HG02610 (cell line): ENCODE measurements at regions not wholly inside any gene's neighbourhood (a gene's known extent, or its start where the extent isn't known, plus 50 kb on each side); places are given as distances from the start of the nearest gene placed in this dataset.
"Not testable (repeated sequence)": the region's sequence is repeated elsewhere in the genome, so short reads cannot be mapped to it uniquely, and the experiment has no call there.

Experiments
- ATAC-seq: cut with Tn5 transposase; IDR thresholded peaks from one replicate; pipeline ENCODE4 v1.9.1; 2021; ENCODE audit warnings: mild to moderate bottlenecking, moderate library complexity; ENCODE audit not compliant: unreplicated experiment

GRCh38 chr1:194495434-194495833 lies 1309.0 kb upstream of the B3GALT2 start:
- no peak for ATAC-seq

- no peak for ATAC-seq
These were observed 1300.8 kb upstream of the B3GALT2 start for GRCh38 chr1:194487172-194487571.

DNA sequence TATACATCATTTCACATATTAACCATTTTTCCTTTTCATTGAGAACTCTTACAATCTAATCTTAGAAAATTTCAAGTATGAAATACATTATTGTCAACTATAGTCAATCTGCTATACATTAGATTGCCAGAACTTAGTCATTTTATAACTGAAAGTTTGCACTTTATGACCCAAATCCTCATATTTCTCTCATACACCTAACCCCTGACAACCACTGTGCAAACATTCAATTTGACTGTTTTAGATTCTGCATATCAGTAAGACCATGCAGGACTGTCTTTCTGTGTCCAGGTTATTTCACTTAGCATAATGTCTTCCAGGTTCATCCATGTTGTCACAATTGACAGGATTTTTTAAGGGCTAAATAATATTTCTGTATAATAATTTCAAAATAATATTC lies 1299.0 kb upstream of the B3GALT2 start:
- no peak for ATAC-seq

DNA sequence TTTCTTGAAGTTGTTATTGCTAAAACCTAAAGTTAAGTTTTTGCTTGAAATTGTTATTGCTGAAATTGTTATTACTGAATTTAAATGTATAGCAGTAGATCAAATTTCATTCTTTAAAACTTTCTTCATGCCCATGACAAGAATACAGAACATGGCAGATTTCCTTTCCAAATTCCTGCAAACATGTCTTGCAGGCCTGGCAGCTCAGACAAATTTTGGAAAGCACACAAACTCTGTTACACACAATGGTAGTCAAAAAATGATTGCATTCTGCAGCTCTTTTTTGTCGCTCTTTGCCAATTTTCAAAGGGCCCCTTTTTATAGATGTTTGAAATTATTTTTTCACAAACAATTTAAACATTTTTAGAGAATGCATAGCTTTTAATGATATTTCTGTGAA lies 1292.3 kb upstream of the B3GALT2 start:
- no peak for ATAC-seq

DNA sequence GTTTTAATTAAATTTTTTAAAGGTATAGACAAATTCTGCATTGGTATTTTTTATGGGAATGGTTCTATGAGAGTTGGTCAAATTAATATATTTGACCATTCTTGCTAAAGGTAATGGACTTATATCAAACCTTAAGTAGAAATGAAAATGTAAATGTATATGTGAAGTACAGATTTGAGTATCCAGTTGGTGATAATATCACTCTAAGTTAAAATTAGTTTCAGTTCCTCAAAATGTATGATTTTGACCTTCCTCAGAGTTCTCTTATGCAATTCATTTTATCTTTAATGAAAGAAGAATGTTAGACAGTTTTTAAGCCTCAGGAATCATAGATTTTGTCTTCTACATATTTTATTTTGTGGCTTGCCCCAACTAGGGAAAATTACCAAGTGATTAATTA lies 1291.5 kb upstream of the B3GALT2 start:
- ATAC-seq, result peak; percentile 87

DNA sequence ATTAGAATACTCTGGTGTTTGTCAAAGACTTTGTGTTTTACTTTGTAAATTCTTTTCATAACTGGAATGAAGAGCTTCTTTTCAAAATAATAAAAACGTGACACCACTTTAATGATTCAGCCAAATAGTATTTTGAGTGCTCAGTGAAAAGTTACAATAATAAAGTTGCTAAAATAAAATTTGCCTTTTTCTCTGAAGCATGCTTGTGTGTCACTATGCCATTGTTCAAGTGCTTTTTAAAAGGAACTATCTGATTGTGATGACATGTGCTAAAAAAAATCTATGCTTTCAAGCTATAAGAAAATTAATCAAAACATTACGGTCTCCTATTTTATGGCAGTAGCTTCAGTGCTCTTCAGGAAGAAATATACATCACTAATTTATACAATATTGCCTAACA lies 1290.5 kb upstream of the B3GALT2 start:
- ATAC-seq, result no peak

GRCh38 chr1:194476351-194476750 lies 1289.9 kb upstream of the B3GALT2 start:
- ATAC-seq, result no peak

DNA sequence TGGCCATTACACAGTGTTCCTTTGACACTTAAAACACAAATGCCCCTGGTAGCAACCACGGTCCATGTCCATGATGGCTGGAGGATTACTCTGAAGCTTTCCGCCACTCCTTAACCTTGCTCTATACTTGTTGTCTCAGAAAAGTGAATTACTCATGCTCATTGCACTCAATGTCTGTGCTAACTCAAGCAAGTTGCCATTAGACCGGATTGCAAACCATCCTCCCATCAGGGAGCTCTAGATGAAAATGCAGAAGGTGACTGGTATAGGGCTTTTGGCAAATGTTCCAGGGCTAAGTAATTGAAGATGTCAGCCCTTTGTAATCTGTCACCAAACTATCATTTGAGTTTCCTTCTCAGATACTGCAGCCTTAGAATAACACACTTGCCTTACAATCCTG lies 1288.3 kb upstream of the B3GALT2 start:
- ATAC-seq, result no peak

- no peak for ATAC-seq
These were observed 1287.4 kb upstream of the B3GALT2 start for GRCh38 chr1:194473766-194474165.

DNA sequence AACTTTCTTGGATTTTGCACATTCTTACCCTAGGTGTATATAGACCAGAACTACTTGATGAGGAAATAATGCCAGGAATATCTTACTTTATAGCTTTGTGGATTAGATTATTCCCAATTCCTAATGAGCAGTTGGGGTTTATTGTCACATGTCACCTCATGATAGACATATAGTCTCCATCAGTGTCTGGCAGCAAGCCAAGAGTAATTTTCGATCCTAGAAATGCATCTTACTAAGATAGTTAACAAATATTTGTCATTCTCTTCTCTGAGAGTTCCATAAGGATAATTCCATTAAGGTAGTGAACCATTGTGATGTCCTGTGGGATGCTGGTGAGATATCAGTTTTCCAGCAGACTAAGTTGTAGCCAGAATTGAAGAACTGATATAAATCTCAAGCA lies 1282.9 kb upstream of the B3GALT2 start:
- ATAC-seq, result no peak

DNA sequence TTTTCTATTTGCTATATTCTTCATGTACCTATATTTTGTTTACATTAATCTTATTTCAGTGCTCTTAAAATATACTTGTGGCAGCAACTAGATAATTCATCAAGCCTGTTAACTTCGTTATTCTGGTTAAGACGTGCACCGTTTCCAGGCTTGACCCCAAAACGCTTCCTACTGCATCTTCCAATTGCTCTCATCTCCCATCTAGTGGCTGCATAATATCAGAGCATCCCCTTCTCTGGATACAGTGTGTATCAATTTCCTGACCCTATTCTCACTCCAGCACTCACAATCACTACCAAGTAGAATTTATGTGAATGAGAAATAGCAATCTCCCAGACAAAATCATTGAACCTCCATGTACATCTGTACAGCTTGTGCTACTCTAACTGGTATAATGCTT lies 1280.3 kb upstream of the B3GALT2 start:
- no peak for ATAC-seq

DNA sequence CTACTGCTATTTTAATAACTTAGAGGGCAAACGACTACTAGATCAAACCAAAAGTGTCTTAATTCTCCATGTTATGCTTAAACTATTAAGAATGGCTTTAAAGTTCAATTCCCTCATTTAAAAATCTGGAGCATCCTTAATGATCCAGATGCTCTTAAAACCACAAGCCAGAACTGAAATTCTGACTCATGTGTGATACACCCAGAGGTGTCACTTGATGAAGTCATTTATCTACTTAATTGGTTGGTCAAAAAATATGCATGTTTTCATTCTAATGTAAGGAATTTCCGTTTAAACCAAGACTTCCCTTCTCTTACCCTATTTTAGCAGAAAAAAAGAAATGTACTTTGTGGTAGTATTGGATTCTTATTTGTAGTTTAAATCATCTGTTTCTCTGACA lies 1261.2 kb upstream of the B3GALT2 start:
- ATAC-seq, result no peak

DNA sequence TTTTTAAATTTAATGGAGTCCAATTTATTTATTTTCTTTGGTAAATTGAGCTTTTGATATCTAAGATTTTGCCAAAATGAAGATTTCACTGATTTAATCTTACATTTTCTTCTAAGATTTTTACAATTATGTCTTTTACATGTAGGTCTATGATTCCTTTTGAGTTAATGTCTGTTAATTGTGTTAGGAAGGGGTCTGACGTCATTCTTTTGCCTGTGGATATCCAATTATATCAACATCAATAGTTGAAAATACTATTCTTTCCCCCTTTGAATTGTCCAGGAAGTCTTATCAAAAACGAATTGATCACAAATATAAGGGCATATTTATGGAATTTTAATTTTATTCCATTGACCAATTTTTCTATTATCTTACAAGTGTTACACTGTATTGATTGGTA lies 1258.8 kb upstream of the B3GALT2 start:
- ATAC-seq, result no peak

- no peak for ATAC-seq
These were observed 1256.6 kb upstream of the B3GALT2 start for GRCh38 chr1:194442901-194443575.

DNA sequence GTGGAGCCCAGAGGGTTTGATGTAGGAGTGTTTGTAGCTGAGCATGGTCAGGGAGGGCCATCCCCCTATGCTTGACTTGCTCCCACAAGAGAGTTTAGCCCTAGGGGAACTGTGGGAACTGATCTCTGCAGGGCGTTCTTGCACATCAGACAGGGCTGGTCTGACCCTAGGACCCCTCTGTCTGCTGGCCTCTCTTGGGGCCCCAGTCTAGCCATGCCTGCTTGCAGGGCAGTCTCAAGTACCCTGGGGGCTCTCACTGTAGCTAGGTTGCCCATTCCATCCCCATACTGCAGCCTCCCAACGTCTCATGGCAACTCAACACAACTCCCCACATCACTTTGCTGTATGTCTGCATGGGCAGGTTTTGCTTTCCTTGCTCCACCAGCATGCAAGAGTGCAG lies 1250.7 kb upstream of the B3GALT2 start:
- ATAC-seq, result no peak

DNA sequence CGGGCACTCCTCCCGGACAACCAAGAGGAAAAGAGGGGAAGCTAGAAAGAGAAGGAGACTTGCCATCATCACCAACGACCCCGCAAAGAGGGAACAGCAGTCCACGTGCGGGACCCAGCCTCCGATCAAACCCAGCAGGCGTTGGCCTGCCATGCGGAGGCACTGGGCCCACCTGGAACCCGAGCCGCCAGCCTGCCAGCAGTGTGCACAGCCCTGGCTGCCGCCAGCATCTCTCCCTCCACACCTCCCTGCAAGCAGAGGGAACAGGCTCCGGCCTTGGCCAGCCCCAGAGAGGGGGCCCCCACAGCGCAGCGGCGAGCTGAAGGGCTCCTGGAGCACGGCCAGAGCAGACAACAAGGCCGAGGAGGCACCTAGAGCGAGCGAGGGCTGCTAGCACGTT lies 1244.7 kb upstream of the B3GALT2 start:
- ATAC-seq, result no peak

DNA sequence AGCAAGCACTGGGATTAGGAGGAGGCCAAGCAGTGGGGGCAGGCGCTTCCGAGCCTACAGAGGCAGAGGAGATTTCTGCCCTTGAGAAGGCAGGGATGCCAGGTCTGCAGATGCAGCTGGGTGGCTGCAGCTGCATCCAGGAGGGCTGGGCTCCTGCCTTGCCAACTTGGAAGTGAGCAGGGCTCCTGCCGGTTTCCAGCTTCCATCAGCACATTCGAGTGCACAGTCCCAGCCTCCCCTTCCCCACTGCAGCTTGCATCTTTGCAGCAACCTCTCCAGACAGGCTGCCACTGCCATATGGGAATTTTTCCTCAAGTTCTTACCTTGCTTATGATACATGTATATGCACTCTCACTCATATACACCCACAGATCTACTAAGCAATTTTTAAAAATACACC lies 1234.3 kb upstream of the B3GALT2 start:
- ATAC-seq, result no peak

DNA sequence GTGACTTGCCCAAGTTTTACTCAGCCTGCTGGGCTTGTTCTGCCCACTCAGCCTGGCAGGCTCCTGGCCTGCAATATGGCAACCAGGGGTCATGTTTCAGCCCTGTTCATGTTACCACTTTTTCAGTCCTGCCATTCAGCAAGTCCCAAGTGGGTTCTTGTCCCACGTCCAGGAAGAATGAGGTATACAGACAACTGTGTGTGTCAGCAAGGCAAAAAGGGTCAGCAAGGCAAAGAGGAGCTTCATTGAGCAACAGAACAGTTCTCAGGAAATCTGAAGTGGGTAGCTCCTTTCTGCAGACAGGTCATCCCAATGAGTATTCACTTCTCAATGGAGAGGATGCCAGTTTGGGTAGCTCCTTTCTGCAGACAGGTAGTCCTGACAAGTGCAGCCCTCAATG lies 1233.3 kb upstream of the B3GALT2 start:
- ATAC-seq, result no peak

GRCh38 chr1:194410756-194411155 lies 1224.3 kb upstream of the B3GALT2 start:
- ATAC-seq, result no peak

GRCh38 chr1:194407238-194407637 lies 1220.8 kb upstream of the B3GALT2 start:
- ATAC-seq, result not testable (repeated sequence)

DNA sequence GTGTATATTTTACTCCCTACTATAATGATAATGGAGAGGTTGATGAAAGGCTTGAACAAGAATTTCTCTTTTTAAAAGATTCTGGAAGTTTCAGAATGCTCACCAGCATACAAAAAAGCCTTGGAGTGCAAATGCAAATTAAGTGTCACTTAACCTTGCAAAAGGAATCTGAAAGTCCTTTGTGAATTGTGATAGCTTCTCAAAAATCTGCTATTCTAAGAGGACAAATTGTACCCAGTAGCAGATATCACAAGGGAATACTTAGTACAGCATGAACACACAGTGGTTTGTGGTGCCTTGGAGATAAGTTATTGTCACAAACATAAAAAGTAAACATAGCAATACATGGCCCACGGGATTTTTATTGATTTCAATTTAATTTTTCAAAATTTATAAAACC lies 1208.3 kb upstream of the B3GALT2 start:
- no peak for ATAC-seq

- ATAC-seq, result no peak
These were observed 1201.1 kb upstream of the B3GALT2 start for GRCh38 chr1:194387531-194387930.

GRCh38 chr1:194378517-194378916 lies 1192.1 kb upstream of the B3GALT2 start:
- no peak for ATAC-seq
